SW480 (cell line): ENCODE measurements at regions not wholly inside any gene's neighbourhood (a gene's known extent, or its start where the extent isn't known, plus 50 kb on each side); places are given as distances from the start of the nearest gene placed in this dataset.
"Not testable (repeated sequence)": the region's sequence is repeated elsewhere in the genome, so short reads cannot be mapped to it uniquely, and the experiment has no call there.

Source experiments
- DNase-seq: peaks from one replicate; pipeline ENCODE4 v3.0.0-alpha.2; 2016; ENCODE audit warnings: low spot score

GRCh38 chr9:2395814-2396612 lies 225.6 kb upstream of the VLDLR start:
- no peak for DNase-seq

GRCh38 chr9:2396622-2397285 lies 224.8 kb upstream of the VLDLR start:
- DNase-seq, result no peak

GRCh38 chr9:2397875-2398274 lies 223.7 kb upstream of the VLDLR start:
- DNase-seq, result not testable (repeated sequence)

GRCh38 chr9:2401746-2402145 lies 219.8 kb upstream of the VLDLR start:
- not testable (repeated sequence) for DNase-seq

- DNase-seq, result no peak
These were observed 217.9 kb upstream of the VLDLR start for GRCh38 chr9:2403701-2404100.

- no peak for DNase-seq
These were observed 215.3 kb upstream of the VLDLR start for GRCh38 chr9:2406252-2406651.

GRCh38 chr9:2407450-2407849 lies 214.1 kb upstream of the VLDLR start:
- DNase-seq, result no peak

GRCh38 chr9:2411459-2412215 lies 209.9 kb upstream of the VLDLR start:
- no peak for DNase-seq

- no peak for DNase-seq
These were observed 208.3 kb upstream of the VLDLR start for GRCh38 chr9:2413160-2413805.

GRCh38 chr9:2414465-2414864 lies 207.1 kb upstream of the VLDLR start:
- no peak for DNase-seq

GRCh38 chr9:2415326-2415725 lies 206.3 kb upstream of the VLDLR start:
- DNase-seq, result no peak

GRCh38 chr9:2417730-2418129 lies 203.9 kb upstream of the VLDLR start:
- no peak for DNase-seq

- no peak for DNase-seq
These were observed 203.0 kb upstream of the VLDLR start for GRCh38 chr9:2418619-2419018.

- no peak for DNase-seq
These were observed 202.2 kb upstream of the VLDLR start for GRCh38 chr9:2419347-2419746.

- DNase-seq, result no peak
These were observed 201.0 kb upstream of the VLDLR start for GRCh38 chr9:2420543-2420942.

GRCh38 chr9:2424619-2425033 lies 197.0 kb upstream of the VLDLR start:
- no peak for DNase-seq

- DNase-seq, result no peak
These were observed 195.9 kb upstream of the VLDLR start for GRCh38 chr9:2425676-2426075.

- no peak for DNase-seq
These were observed 194.3 kb upstream of the VLDLR start for GRCh38 chr9:2427120-2427891.

- DNase-seq, result no peak
These were observed 181.6 kb upstream of the VLDLR start for GRCh38 chr9:2439957-2440356.

- DNase-seq, result not testable (repeated sequence)
These were observed 177.7 kb upstream of the VLDLR start for GRCh38 chr9:2443933-2444332.

GRCh38 chr9:2448193-2448738 lies 173.3 kb upstream of the VLDLR start:
- DNase-seq, result no peak
